Ishikawa (cell line): ENCODE measurements at regions not wholly inside any gene's neighbourhood (a gene's known extent, or its start where the extent isn't known, plus 50 kb on each side); places are given as distances from the start of the nearest gene placed in this dataset.
A peak's percentile ranks its signal among the peaks of the same experiment; 100 is the strongest.

Source experiments
- CEBPB ChIP-seq: IDR thresholded peaks from 2 replicates; pipeline ENCODE4 v1.6.1; 2012
- CREB1 ChIP-seq: IDR thresholded peaks from 2 replicates; pipeline ENCODE4 v1.6.1; 2012; ENCODE audit warnings: low read depth
- EGR1 ChIP-seq: IDR thresholded peaks from 2 replicates; pipeline ENCODE4 v1.6.1; 2012
- EP300 ChIP-seq: IDR thresholded peaks from 2 replicates; pipeline ENCODE4 v1.6.1; 2012; ENCODE audit warnings: borderline replicate concordance
- FOXM1 ChIP-seq: IDR thresholded peaks from 2 replicates; pipeline ENCODE4 v1.6.1; 2012; ENCODE audit warnings: low read depth, borderline replicate concordance
- MAX ChIP-seq: IDR thresholded peaks from 2 replicates; pipeline ENCODE4 v1.6.1; 2012
- NFIC ChIP-seq: IDR thresholded peaks from 2 replicates; pipeline ENCODE4 v1.6.1; 2012
- RAD21 ChIP-seq: IDR thresholded peaks from 2 replicates; pipeline ENCODE4 v1.6.1; 2012; ENCODE audit warnings: low read depth
- REST ChIP-seq: IDR thresholded peaks from 2 replicates; pipeline ENCODE4 v1.6.1; 2012; ENCODE audit warnings: low read depth, mild to moderate bottlenecking
- TAF1 ChIP-seq: IDR thresholded peaks from 2 replicates; pipeline ENCODE4 v1.6.1; 2012; ENCODE audit warnings: low read depth, mild to moderate bottlenecking
- TCF12 ChIP-seq: IDR thresholded peaks from 2 replicates; pipeline ENCODE4 v1.6.1; 2012; ENCODE audit warnings: low read depth
- TEAD4 ChIP-seq: IDR thresholded peaks from 2 replicates; pipeline ENCODE4 v1.6.1; 2012
- USF1 ChIP-seq: IDR thresholded peaks from 2 replicates; pipeline ENCODE4 v1.6.1; 2012
- YY1 ChIP-seq: IDR thresholded peaks from 2 replicates; pipeline ENCODE4 v1.6.1; 2012; ENCODE audit warnings: low read depth
- ZBTB7A ChIP-seq: IDR thresholded peaks from 2 replicates; pipeline ENCODE4 v1.6.1; 2012; ENCODE audit warnings: low read depth

- no peak for TF ChIP-seq TCF12
Observed at GRCh38 chr11:103602840-103603239, 433.6 kb upstream of the DDI1 start.

- TF ChIP-seq RAD21 (no peak), ZBTB7A (no peak)
Observed at GRCh38 chr11:103604310-103604709, 432.1 kb upstream of the DDI1 start.

GRCh38 chr11:103608566-103608965 is 427.9 kb upstream of the DDI1 start:
- TF ChIP-seq FOXM1 (no peak), EGR1 (no peak), YY1 (no peak), TCF12 (no peak), MAX (no peak), NFIC (no peak), CREB1 (no peak), TAF1 (no peak)

GRCh38 chr11:103609117-103610066 is 427.0 kb upstream of the DDI1 start:
- TF ChIP-seq USF1: no peak
- no peak for TF ChIP-seq EP300
- TF ChIP-seq CEBPB: no peak
- peak; percentile 46 for TF ChIP-seq TEAD4
- no peak for TF ChIP-seq ZBTB7A
- TF ChIP-seq EGR1: no peak
- no peak for TF ChIP-seq MAX
- TF ChIP-seq FOXM1: no peak
- no peak for TF ChIP-seq YY1
- peak; percentile 33; the same call in 1 of the 2 replicates for TF ChIP-seq RAD21
- TF ChIP-seq TAF1: no peak
- no peak for TF ChIP-seq CREB1
- no peak for TF ChIP-seq REST

- TF ChIP-seq CREB1: no peak
- TF ChIP-seq MAX: no peak
- no peak for TF ChIP-seq TAF1
Observed at GRCh38 chr11:103610435-103610834, 426.0 kb upstream of the DDI1 start.

- no peak for TF ChIP-seq MAX
- no peak for TF ChIP-seq YY1
- TF ChIP-seq CEBPB: no peak
- TF ChIP-seq NFIC: no peak
- TF ChIP-seq REST: no peak
- TF ChIP-seq FOXM1: no peak
- no peak for TF ChIP-seq RAD21
- no peak for TF ChIP-seq CREB1
- TF ChIP-seq EGR1: no peak
Observed at GRCh38 chr11:103618528-103618927, 417.9 kb upstream of the DDI1 start.

- TF ChIP-seq TAF1 (no peak), ZBTB7A (no peak), USF1 (no peak), MAX (no peak), RAD21 (peak; percentile 47; the same call in 1 of the 2 replicates)
Observed at GRCh38 chr11:103619480-103619879, 417.0 kb upstream of the DDI1 start.
